ENCODE measurements at regions not wholly inside any gene's neighbourhood (a gene's known extent, or its start where the extent isn't known, plus 50 kb on each side); places are given as distances from the start of the nearest gene placed in this dataset.
"Not testable (repeated sequence)": the region's sequence is repeated elsewhere in the genome, so short reads cannot be mapped to it uniquely, and the experiment has no call there.

GRCh38 chr5:18394443-18394804 is 760.2 kb downstream of the TAF11L14 start:
- H4K20me1 ChIP-seq (ENCODE audit: insufficient read depth), result no peaks in the 10 kb centered on the region

GRCh38 chr5:18395126-18396110 is 761.2 kb downstream of the TAF11L14 start:
- H3F3A ChIP-seq (ENCODE audit: insufficient read depth), result no peaks in the 10 kb centered on the region
- H3K9me3 ChIP-seq (ENCODE audit: low read depth), result no peaks in the 10 kb centered on the region
- 46 to 50% methylated on average over 10 of the region's 10 CpGs for whole genome bisulfite sequencing, 2 experiments (ENCODE audit: low coverage in 1 of 2, low lambda C conversion rate in 2 of 2, missing lambda C conversion rate in 2 of 2)
- no peak overlapping the region for H3K4me3 ChIP-seq
- TF ChIP-seq EZH2phosphoT487 (IDR thresholded peaks at IDR 0.05; ENCODE audit: insufficient read depth, low read depth) (no peak), EZH2 (IDR thresholded peaks at IDR 0.05; ENCODE audit: insufficient read depth, poor library complexity, severe bottlenecking) (no peak)
- DNase-seq, result no peak
- no peaks in the 10 kb centered on the region for H3K79me2 ChIP-seq (ENCODE audit: insufficient read depth)
- no peaks in the 10 kb centered on the region for H3K36me3 ChIP-seq (ENCODE audit: low read depth)
- H4K20me1 ChIP-seq (ENCODE audit: insufficient read depth), result no peaks in the 10 kb centered on the region
- no peak overlapping the region for H2AFZ ChIP-seq
- no peak overlapping the region for H3K9ac ChIP-seq
- H3K27ac ChIP-seq, result no peak overlapping the region
- H3K4me1 ChIP-seq (ENCODE audit: insufficient read depth), result no peaks in the 10 kb centered on the region
- H3K27me3 ChIP-seq (replicated peaks; ENCODE audit: insufficient read depth), result no peaks in the 10 kb centered on the region
- in situ Hi-C loops (cut with MboI), result no loop called here
- no peaks in the 10 kb centered on the region for H3K9me2 ChIP-seq (ENCODE audit: insufficient read depth)
- H3K4me2 ChIP-seq (ENCODE audit: unreplicated experiment), result no peak overlapping the region

More at GRCh38 chr5:18394443-18394804, 760.2 kb downstream of the TAF11L14 start:
- TF ChIP-seq EZH2phosphoT487 (IDR thresholded peaks at IDR 0.05; ENCODE audit: insufficient read depth, low read depth), result no peak
- no peak for TF ChIP-seq EZH2 (IDR thresholded peaks at IDR 0.05; ENCODE audit: insufficient read depth, poor library complexity, severe bottlenecking)
- Histone ChIP-seq H3K9me3 (ENCODE audit: low read depth) (no peaks in the 10 kb centered on the region), H3K27ac (no peak overlapping the region), H3K4me3 (no peak overlapping the region), H2AFZ (no peak overlapping the region), H3K79me2 (ENCODE audit: insufficient read depth) (no peaks in the 10 kb centered on the region), H3K27me3 (replicated peaks; ENCODE audit: insufficient read depth) (no peaks in the 10 kb centered on the region), H3F3A (ENCODE audit: insufficient read depth) (no peaks in the 10 kb centered on the region), H3K4me1 (ENCODE audit: insufficient read depth) (no peaks in the 10 kb centered on the region), H3K9me2 (ENCODE audit: insufficient read depth) (no peaks in the 10 kb centered on the region), H3K9ac (no peak overlapping the region), H3K4me2 (ENCODE audit: unreplicated experiment) (no peak overlapping the region), H3K36me3 (ENCODE audit: low read depth) (no peaks in the 10 kb centered on the region)
- in situ Hi-C loops (cut with MboI), result no loop called here
- WGBS, 2 experiments (ENCODE audit: low coverage in 1 of 2, low lambda C conversion rate in 2 of 2, missing lambda C conversion rate in 2 of 2), result 0 to 6% methylated on average over 4 of the region's 4 CpGs
- DNase-seq, result no peak

- Histone ChIP-seq H3K4me2 (ENCODE audit: unreplicated experiment) (no peak overlapping the region), H3K79me2 (ENCODE audit: insufficient read depth) (no peaks in the 10 kb centered on the region), H3K9me2 (ENCODE audit: insufficient read depth) (no peaks in the 10 kb centered on the region), H4K20me1 (ENCODE audit: insufficient read depth) (no peaks in the 10 kb centered on the region), H3K36me3 (ENCODE audit: low read depth) (no peaks in the 10 kb centered on the region), H3K4me1 (ENCODE audit: insufficient read depth) (no peaks in the 10 kb centered on the region), H2AFZ (no peak overlapping the region), H3K9ac (no peak overlapping the region), H3K27ac (no peak overlapping the region), H3K9me3 (ENCODE audit: low read depth) (no peaks in the 10 kb centered on the region), H3K4me3 (no peak overlapping the region), H3F3A (ENCODE audit: insufficient read depth) (no peaks in the 10 kb centered on the region), H3K27me3 (replicated peaks; ENCODE audit: insufficient read depth) (no peaks in the 10 kb centered on the region)
- DNase-seq, result no peak
- TF ChIP-seq EZH2phosphoT487 (IDR thresholded peaks at IDR 0.05; ENCODE audit: insufficient read depth, low read depth), result no peak
- TF ChIP-seq EZH2 (IDR thresholded peaks at IDR 0.05; ENCODE audit: insufficient read depth, poor library complexity, severe bottlenecking), result no peak
- in situ Hi-C loops (cut with MboI), result no loop called here
- 12 to 16% methylated on average over 4 of the region's 4 CpGs for WGBS, 2 experiments (ENCODE audit: low coverage in 1 of 2, low lambda C conversion rate in 2 of 2, missing lambda C conversion rate in 2 of 2)
These were observed 763.1 kb downstream of the TAF11L14 start for GRCh38 chr5:18397371-18397770.

DNA sequence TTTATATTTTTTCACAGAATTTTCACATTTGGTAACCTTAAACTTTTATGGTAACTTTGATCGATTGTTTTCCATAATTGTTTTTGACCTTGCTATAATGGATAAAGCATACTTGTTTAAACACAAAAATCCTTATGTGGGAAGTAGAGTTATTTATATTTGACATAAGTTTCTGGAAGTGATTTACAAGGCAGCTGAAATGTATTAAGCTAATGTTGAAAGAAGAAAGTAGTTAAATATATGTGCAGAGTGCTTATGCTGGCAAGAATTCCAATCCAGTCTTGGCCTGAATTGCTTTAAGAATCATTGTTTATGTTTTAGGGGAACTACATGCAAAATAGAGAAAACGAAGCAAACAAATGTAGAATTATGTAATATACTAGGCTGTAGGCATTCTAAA is 763.6 kb downstream of the TAF11L14 start:
- H3K4me1 ChIP-seq (ENCODE audit: insufficient read depth), result no peaks in the 10 kb centered on the region
- H3K4me2 ChIP-seq (ENCODE audit: unreplicated experiment), result no peak overlapping the region
- no peaks in the 10 kb centered on the region for H3K79me2 ChIP-seq (ENCODE audit: insufficient read depth)
- DNase-seq, result no peak
- in situ Hi-C loops (cut with MboI), result no loop called here
- no peak overlapping the region for H3K9ac ChIP-seq
- no peaks in the 10 kb centered on the region for H3K27me3 ChIP-seq (replicated peaks; ENCODE audit: insufficient read depth)
- TF ChIP-seq EZH2phosphoT487 (IDR thresholded peaks at IDR 0.05; ENCODE audit: insufficient read depth, low read depth), result no peak
- TF ChIP-seq EZH2 (IDR thresholded peaks at IDR 0.05; ENCODE audit: insufficient read depth, poor library complexity, severe bottlenecking), result no peak
- H3F3A ChIP-seq (ENCODE audit: insufficient read depth), result no peaks in the 10 kb centered on the region
- no peak overlapping the region for H3K4me3 ChIP-seq
- H4K20me1 ChIP-seq (ENCODE audit: insufficient read depth), result no peaks in the 10 kb centered on the region
- H3K9me3 ChIP-seq (ENCODE audit: low read depth), result no peaks in the 10 kb centered on the region
- H2AFZ ChIP-seq, result no peak overlapping the region
- H3K27ac ChIP-seq, result no peak overlapping the region
- 10 to 20% methylated on average over 2 of the region's 2 CpGs for WGBS, 2 experiments (ENCODE audit: low coverage in 1 of 2, low lambda C conversion rate in 2 of 2, missing lambda C conversion rate in 2 of 2)
- H3K9me2 ChIP-seq (ENCODE audit: insufficient read depth), result no peaks in the 10 kb centered on the region
- H3K36me3 ChIP-seq (ENCODE audit: low read depth), result no peaks in the 10 kb centered on the region

- H3K4me1 ChIP-seq (ENCODE audit: insufficient read depth); H3K36me3 ChIP-seq (ENCODE audit: low read depth); H3K4me2 ChIP-seq (ENCODE audit: unreplicated experiment); in situ Hi-C loops (cut with MboI); H3K27me3 ChIP-seq (replicated peaks; ENCODE audit: insufficient read depth); H3K9me3 ChIP-seq (ENCODE audit: low read depth); H3K4me3 ChIP-seq; H2AFZ ChIP-seq; H3K9me2 ChIP-seq (ENCODE audit: insufficient read depth); DNase-seq; H3F3A ChIP-seq (ENCODE audit: insufficient read depth); H3K9ac ChIP-seq; H4K20me1 ChIP-seq (ENCODE audit: insufficient read depth); H3K27ac ChIP-seq; H3K79me2 ChIP-seq (ENCODE audit: insufficient read depth): not testable (repeated sequence)
- 76 to 80% methylated on average over 17 to 44 of the region's 50 CpGs for WGBS, 2 experiments (ENCODE audit: low coverage in 1 of 2, low lambda C conversion rate in 2 of 2, missing lambda C conversion rate in 2 of 2)
These were observed 765.4 kb downstream of the TAF11L14 start for GRCh38 chr5:18399461-18400327.
